ENCODE measurements at regions not wholly inside any gene's neighbourhood (a gene's known extent, or its start where the extent isn't known, plus 50 kb on each side); places are given as distances from the start of the nearest gene placed in this dataset.

GRCh38 chr5:41625571-41625970 lies 115.2 kb upstream of the PLCXD3 start:
- TF ChIP-seq CTCF (IDR thresholded peaks at IDR 0.05) (no peak), EZH2 (IDR thresholded peaks at IDR 0.05) (no peak)

Measured in neural progenitor cell (in vitro differentiated cells).